ENCODE measurements at regions not wholly inside any gene's neighbourhood (a gene's known extent, or its start where the extent isn't known, plus 50 kb on each side); places are given as distances from the start of the nearest gene placed in this dataset.
"Not testable (repeated sequence)": the region's sequence is repeated elsewhere in the genome, so short reads cannot be mapped to it uniquely, and the experiment has no call there.

DNA sequence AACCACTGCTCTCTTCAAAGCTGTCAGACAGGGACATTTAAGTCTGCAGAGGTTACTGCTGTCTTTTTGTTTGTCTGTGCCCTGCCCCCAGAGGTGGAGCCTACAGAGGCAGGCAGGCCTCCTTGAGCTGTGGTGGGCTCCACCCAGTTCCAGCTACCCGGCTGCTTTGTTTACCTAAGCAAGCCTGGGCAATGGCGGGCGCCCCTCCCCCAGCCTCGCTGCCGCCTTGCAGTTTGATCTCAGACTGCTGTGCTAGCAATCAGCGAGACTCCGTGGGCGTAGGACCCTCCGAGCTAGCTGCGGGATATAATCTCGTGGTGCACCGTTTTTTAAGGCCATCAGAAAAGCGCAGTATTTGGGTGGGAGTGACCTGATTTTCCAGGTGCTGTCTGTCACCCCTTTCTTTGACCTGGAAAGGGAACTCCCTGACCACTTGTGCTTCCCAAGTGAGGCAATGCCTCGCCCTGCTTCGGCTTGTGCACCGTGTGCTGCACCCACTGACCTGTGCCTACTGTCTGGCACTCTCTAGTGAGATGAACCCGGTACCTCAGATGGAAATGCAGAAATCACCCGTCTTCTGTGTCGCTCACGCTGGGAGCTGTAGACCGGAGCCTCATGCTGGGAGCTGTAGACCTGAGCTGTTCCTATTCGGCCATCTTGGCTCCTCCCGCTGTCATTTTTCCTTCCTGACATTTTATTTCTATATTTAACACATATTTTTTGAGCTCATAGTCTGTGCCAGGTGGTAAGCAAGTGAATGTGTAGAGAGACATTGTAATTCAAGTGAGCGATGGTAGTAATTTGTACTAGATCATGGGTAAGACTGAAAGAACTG is 551.5 kb downstream of the RAB38 start:
- H3F3A ChIP-seq (replicated peaks; ENCODE audit: low read depth); H4K20me1 ChIP-seq (replicated peaks; ENCODE audit: insufficient read depth); DNase-seq (ENCODE audit: low spot score); H3K79me2 ChIP-seq (replicated peaks; ENCODE audit: insufficient read depth); H3K36me3 ChIP-seq (ENCODE audit: insufficient read depth); H3K9me2 ChIP-seq (ENCODE audit: insufficient read depth); H3K27me3 ChIP-seq (ENCODE audit: insufficient read depth); H3K27ac ChIP-seq (ENCODE audit: low read depth); H3K27me3 Mint-ChIP-seq (ENCODE audit: insufficient read depth, low read depth, poor library complexity); H3K4me1 ChIP-seq (ENCODE audit: insufficient read depth); ATAC-seq; H3K4me2 ChIP-seq; H3K4me1 Mint-ChIP-seq: not testable (repeated sequence)
- H3K4me3 Mint-ChIP-seq: peak overlapping the region; percentile 42; the same call in 1 of the 3 replicates
- peaks cover 19% of the 10 kb centered on the region; the same call in 2 of the 3 replicates for H3K9me3 Mint-ChIP-seq
- peak overlapping the region; percentile 82 for H2AFZ ChIP-seq
- peaks cover 11% of the 10 kb centered on the region; the same call in 1 of the 3 replicates for H3K36me3 Mint-ChIP-seq (ENCODE audit: low read depth)
- H3K27ac Mint-ChIP-seq: peak overlapping the region; percentile 95
- H3K4me3 ChIP-seq: peak overlapping the region; percentile 27; the same call in 1 of the 2 replicates

DNA sequence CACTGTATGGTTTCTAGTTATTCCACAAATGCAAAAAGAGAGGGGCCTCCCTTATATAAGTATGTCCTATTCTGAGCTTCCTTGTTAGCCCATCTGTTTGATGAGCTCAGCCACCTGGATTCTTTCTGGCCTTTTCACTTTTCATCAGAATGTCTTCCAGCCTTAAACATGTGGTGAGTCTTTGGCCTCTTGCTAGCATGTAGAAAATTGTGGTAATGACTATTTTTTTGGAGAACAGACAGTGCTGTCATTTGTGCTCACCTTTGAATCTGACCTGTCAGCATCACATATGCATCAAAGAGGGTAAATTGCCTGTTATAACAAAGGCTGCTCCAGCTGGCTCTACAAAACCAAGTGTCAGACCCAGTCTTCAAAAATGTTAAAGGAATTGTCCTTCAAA is 558.7 kb downstream of the RAB38 start:
- Histone ChIP-seq H3K4me1 (ENCODE audit: insufficient read depth) (no peaks in the 10 kb centered on the region), H3K27ac (ENCODE audit: low read depth) (no peak overlapping the region), H2AFZ (0 out of 2 replicates have a peak overlapping the region, but pooled peaks have one; percentile 67), H4K20me1 (replicated peaks; ENCODE audit: insufficient read depth) (no peaks in the 10 kb centered on the region), H3F3A (replicated peaks; ENCODE audit: low read depth) (no peaks in the 10 kb centered on the region), H3K4me2 (no peak overlapping the region), H3K9me2 (ENCODE audit: insufficient read depth) (no peaks in the 10 kb centered on the region), H3K36me3 (ENCODE audit: insufficient read depth) (no peaks in the 10 kb centered on the region), H3K27me3 (ENCODE audit: insufficient read depth) (no peaks in the 10 kb centered on the region), H3K4me3 (no peak overlapping the region), H3K79me2 (replicated peaks; ENCODE audit: insufficient read depth) (no peaks in the 10 kb centered on the region)
- H3K27ac Mint-ChIP-seq: no peak overlapping the region
- H3K36me3 Mint-ChIP-seq (ENCODE audit: low read depth): peaks cover 2% of the 10 kb centered on the region; the same call in 2 of the 3 replicates
- DNase-seq (ENCODE audit: low spot score) (no peak), ATAC-seq (no peak)
- H3K27me3 Mint-ChIP-seq (ENCODE audit: insufficient read depth, low read depth, poor library complexity): no peaks in the 10 kb centered on the region
- no peak overlapping the region for H3K4me3 Mint-ChIP-seq
- H3K9me3 Mint-ChIP-seq: peaks cover 5% of the 10 kb centered on the region; the same call in 2 of the 3 replicates
- H3K4me1 Mint-ChIP-seq: no peaks in the 10 kb centered on the region; the same call in 2 of the 3 replicates
- TF ChIP-seq, protein P1, sequence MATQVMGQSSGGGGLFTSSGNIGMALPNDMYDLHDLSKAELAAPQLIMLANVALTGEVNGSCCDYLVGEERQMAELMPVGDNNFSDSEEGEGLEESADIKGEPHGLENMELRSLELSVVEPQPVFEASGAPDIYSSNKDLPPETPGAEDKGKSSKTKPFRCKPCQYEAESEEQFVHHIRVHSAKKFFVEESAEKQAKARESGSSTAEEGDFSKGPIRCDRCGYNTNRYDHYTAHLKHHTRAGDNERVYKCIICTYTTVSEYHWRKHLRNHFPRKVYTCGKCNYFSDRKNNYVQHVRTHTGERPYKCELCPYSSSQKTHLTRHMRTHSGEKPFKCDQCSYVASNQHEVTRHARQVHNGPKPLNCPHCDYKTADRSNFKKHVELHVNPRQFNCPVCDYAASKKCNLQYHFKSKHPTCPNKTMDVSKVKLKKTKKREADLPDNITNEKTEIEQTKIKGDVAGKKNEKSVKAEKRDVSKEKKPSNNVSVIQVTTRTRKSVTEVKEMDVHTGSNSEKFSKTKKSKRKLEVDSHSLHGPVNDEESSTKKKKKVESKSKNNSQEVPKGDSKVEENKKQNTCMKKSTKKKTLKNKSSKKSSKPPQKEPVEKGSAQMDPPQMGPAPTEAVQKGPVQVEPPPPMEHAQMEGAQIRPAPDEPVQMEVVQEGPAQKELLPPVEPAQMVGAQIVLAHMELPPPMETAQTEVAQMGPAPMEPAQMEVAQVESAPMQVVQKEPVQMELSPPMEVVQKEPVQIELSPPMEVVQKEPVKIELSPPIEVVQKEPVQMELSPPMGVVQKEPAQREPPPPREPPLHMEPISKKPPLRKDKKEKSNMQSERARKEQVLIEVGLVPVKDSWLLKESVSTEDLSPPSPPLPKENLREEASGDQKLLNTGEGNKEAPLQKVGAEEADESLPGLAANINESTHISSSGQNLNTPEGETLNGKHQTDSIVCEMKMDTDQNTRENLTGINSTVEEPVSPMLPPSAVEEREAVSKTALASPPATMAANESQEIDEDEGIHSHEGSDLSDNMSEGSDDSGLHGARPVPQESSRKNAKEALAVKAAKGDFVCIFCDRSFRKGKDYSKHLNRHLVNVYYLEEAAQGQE (IDR thresholded peaks at IDR 0.05; ENCODE audit: unreplicated experiment): no peak
- no peak for TF ChIP-seq CREB1 (CRISPR knock-in tag; IDR thresholded peaks at IDR 0.05; ENCODE audit: low read depth)
- TF ChIP-seq, protein P2, sequence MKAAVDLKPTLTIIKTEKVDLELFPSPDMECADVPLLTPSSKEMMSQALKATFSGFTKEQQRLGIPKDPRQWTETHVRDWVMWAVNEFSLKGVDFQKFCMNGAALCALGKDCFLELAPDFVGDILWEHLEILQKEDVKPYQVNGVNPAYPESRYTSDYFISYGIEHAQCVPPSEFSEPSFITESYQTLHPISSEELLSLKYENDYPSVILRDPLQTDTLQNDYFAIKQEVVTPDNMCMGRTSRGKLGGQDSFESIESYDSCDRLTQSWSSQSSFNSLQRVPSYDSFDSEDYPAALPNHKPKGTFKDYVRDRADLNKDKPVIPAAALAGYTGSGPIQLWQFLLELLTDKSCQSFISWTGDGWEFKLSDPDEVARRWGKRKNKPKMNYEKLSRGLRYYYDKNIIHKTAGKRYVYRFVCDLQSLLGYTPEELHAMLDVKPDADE (IDR thresholded peaks at IDR 0.05): no peak
- TF ChIP-seq, protein P3, sequence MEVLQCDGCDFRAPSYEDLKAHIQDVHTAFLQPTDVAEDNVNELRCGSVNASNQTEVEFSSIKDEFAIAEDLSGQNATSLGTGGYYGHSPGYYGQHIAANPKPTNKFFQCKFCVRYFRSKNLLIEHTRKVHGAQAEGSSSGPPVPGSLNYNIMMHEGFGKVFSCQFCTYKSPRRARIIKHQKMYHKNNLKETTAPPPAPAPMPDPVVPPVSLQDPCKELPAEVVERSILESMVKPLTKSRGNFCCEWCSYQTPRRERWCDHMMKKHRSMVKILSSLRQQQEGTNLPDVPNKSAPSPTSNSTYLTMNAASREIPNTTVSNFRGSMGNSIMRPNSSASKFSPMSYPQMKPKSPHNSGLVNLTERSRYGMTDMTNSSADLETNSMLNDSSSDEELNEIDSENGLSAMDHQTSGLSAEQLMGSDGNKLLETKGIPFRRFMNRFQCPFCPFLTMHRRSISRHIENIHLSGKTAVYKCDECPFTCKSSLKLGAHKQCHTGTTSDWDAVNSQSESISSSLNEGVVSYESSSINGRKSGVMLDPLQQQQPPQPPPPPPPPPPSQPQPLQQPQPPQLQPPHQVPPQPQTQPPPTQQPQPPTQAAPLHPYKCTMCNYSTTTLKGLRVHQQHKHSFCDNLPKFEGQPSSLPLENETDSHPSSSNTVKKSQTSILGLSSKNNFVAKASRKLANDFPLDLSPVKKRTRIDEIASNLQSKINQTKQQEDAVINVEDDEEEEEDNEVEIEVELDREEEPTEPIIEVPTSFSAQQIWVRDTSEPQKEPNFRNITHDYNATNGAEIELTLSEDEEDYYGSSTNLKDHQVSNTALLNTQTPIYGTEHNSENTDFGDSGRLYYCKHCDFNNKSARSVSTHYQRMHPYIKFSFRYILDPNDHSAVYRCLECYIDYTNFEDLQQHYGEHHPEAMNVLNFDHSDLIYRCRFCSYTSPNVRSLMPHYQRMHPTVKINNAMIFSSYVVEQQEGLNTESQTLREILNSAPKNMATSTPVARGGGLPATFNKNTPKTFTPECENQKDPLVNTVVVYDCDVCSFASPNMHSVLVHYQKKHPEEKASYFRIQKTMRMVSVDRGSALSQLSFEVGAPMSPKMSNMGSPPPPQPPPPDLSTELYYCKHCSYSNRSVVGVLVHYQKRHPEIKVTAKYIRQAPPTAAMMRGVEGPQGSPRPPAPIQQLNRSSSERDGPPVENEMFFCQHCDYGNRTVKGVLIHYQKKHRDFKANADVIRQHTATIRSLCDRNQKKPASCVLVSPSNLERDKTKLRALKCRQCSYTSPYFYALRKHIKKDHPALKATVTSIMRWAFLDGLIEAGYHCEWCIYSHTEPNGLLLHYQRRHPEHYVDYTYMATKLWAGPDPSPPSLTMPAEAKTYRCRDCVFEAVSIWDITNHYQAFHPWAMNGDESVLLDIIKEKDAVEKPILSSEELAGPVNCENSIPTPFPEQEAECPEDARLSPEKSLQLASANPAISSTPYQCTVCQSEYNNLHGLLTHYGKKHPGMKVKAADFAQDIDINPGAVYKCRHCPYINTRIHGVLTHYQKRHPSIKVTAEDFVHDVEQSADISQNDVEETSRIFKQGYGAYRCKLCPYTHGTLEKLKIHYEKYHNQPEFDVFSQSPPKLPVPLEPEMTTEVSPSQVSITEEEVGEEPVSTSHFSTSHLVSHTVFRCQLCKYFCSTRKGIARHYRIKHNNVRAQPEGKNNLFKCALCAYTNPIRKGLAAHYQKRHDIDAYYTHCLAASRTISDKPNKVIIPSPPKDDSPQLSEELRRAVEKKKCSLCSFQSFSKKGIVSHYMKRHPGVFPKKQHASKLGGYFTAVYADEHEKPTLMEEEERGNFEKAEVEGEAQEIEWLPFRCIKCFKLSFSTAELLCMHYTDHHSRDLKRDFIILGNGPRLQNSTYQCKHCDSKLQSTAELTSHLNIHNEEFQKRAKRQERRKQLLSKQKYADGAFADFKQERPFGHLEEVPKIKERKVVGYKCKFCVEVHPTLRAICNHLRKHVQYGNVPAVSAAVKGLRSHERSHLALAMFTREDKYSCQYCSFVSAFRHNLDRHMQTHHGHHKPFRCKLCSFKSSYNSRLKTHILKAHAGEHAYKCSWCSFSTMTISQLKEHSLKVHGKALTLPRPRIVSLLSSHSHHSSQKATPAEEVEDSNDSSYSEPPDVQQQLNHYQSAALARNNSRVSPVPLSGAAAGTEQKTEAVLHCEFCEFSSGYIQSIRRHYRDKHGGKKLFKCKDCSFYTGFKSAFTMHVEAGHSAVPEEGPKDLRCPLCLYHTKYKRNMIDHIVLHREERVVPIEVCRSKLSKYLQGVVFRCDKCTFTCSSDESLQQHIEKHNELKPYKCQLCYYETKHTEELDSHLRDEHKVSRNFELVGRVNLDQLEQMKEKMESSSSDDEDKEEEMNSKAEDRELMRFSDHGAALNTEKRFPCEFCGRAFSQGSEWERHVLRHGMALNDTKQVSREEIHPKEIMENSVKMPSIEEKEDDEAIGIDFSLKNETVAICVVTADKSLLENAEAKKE (CRISPR knock-in tag; IDR thresholded peaks at IDR 0.05): no peak
- no peak for TF ChIP-seq ZNF114 (CRISPR knock-in tag; IDR thresholded peaks at IDR 0.05)
- TF ChIP-seq JUNB (IDR thresholded peaks at IDR 0.05; ENCODE audit: unreplicated experiment): no peak
- no peak for TF ChIP-seq ZNF331 (CRISPR knock-in tag; IDR thresholded peaks at IDR 0.05; ENCODE audit: low read depth)

Measured in GM23338 (cell line).